Thoracic aorta (tissue), 2 donors: ENCODE measurements at regions not wholly inside any gene's neighbourhood (a gene's known extent, or its start where the extent isn't known, plus 50 kb on each side); places are given as distances from the start of the nearest gene placed in this dataset.

Experiments
- ATAC-seq: fragments of 150-250 bp; one replicate; pipeline ENCODE4 v1.8.0; 2017; ENCODE audit warnings: low read depth; ENCODE audit not compliant: insufficient number of reproducible peaks, low FRiP score
- DNase-seq: peaks from one replicate; pipeline ENCODE4 v3.0.0-alpha.2; 2020; ENCODE audit warnings: low spot score
- H3K27ac ChIP-seq, 2 donors: fragments of 200-600 bp; sonication (generic); 1 replicate in 1 of 2; 2 replicates in 1 of 2; pipeline ENCODE4 v1.5.1; 2016; ENCODE audit warnings: mild to moderate bottlenecking in 2 of 2, moderate library complexity in 2 of 2
- H3K27me3 ChIP-seq: fragments of 200-600 bp; sonication (generic); replicated peaks from 2 replicates; pipeline ENCODE4 v1.6.0; 2016; ENCODE audit warnings: mild to moderate bottlenecking; ENCODE audit not compliant: insufficient read depth
- H3K36me3 ChIP-seq: fragments of 200-600 bp; sonication (generic); one replicate; pipeline ENCODE4 v1.5.1; 2016
- H3K4me1 ChIP-seq, 2 donors: fragments of 200-600 bp; sonication (generic); 1 replicate in 1 of 2; 2 replicates in 1 of 2; pipeline versions ENCODE4 v1.5.1 to v1.6.0; 2016; ENCODE audit warnings: low read depth in 2 of 2, mild to moderate bottlenecking in 1 of 2; ENCODE audit not compliant: control insufficient read depth in 1 of 2
- H3K4me3 ChIP-seq: fragments of 200-600 bp; sonication (generic); 2 replicates; pipeline ENCODE4 v1.5.1; 2016; ENCODE audit warnings: mild to moderate bottlenecking
- H3K9me3 ChIP-seq: fragments of 200-600 bp; sonication (generic); 2 replicates; pipeline ENCODE4 v1.5.1; 2016
- TF ChIP-seq, protein P1 (sequence below): fragments of 200-600 bp; sonication (generic); IDR thresholded peaks from one replicate; pipeline ENCODE4 v1.5.1; 2019; ENCODE audit warnings: antibody characterized with exemption

DNA sequence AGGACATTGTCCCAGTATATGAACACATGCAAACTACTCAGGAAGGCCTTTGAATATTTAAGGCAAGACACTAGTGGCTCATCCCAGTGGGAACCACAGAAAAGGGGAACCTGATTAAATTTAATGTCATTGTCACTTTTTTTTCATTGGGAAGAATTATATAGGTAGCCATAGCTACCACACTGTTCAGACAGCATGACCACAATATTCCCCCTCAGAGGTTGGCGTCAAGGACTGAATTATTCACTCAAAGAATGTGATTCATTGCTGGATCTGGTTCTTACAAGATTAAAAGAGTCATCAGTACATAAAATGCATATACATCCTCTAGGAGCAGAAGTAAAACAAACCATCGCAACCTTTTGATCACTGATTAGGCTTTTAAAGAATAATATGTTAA, 92.0 kb upstream of the SMARCAD1 start:
- Histone ChIP-seq H3K27ac (no peak overlapping the region), H3K4me3 (no peak overlapping the region), H3K4me1 (no peaks in the 10 kb centered on the region), H3K36me3 (no peaks in the 10 kb centered on the region), H3K9me3 (no peaks in the 10 kb centered on the region), H3K27me3 (no peaks in the 10 kb centered on the region)
- TF ChIP-seq, protein P1, sequence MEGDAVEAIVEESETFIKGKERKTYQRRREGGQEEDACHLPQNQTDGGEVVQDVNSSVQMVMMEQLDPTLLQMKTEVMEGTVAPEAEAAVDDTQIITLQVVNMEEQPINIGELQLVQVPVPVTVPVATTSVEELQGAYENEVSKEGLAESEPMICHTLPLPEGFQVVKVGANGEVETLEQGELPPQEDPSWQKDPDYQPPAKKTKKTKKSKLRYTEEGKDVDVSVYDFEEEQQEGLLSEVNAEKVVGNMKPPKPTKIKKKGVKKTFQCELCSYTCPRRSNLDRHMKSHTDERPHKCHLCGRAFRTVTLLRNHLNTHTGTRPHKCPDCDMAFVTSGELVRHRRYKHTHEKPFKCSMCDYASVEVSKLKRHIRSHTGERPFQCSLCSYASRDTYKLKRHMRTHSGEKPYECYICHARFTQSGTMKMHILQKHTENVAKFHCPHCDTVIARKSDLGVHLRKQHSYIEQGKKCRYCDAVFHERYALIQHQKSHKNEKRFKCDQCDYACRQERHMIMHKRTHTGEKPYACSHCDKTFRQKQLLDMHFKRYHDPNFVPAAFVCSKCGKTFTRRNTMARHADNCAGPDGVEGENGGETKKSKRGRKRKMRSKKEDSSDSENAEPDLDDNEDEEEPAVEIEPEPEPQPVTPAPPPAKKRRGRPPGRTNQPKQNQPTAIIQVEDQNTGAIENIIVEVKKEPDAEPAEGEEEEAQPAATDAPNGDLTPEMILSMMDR = no peak
- DNase-seq = no peak
- ATAC-seq = no peak

DNA sequence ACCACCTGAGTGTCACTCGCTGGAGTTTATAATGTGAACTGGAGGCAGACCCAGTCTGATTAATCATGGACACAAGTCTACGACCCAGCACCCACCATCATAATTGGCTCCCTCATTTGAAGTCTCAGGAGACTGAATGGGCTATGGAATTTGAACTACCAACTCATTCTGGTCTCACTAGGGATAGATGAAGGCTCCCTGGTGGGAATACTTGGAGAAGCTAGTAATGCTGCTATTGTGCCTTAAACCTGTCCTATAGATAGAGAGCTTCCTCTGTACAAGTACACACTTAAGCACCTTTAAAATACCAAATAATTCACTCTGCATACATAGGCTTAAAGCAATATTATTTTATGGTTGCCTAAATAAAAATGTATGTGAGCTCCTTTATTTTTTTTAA, 90.8 kb upstream of the SMARCAD1 start:
- Histone ChIP-seq H3K4me1 (no peaks in the 10 kb centered on the region), H3K27ac (no peak overlapping the region), H3K27me3 (no peaks in the 10 kb centered on the region), H3K9me3 (no peaks in the 10 kb centered on the region), H3K4me3 (no peak overlapping the region), H3K36me3 (no peaks in the 10 kb centered on the region)
- ATAC-seq (no peak), DNase-seq (no peak)
- TF ChIP-seq, protein P1 = no peak

DNA sequence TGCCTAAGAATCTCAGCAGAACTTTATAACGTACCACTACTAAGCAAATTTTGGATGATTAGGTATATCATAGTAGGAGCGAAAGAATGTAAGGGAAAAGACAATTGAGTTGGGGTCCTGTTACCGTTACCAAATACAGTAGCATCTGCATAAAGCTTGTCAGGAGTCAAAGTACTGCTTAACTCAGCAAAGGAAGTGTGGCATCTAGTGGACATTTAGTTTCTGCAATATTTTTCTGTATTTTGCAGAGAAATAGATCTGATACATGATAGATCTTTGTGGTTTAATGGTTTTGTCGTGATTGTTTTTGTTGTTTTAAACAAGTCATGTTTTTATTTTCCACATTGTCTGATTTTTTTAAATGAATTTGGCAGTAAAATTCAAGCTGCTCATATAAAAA, 81.0 kb upstream of the SMARCAD1 start:
- ATAC-seq (no peak), DNase-seq (no peak)
- H3K9me3 ChIP-seq = no peaks in the 10 kb centered on the region
- TF ChIP-seq, protein P1 = no peak
- no peak overlapping the region for H3K27ac ChIP-seq
- no peak overlapping the region for H3K4me3 ChIP-seq
- no peaks in the 10 kb centered on the region for H3K4me1 ChIP-seq
- no peaks in the 10 kb centered on the region for H3K36me3 ChIP-seq
- no peaks in the 10 kb centered on the region for H3K27me3 ChIP-seq

DNA sequence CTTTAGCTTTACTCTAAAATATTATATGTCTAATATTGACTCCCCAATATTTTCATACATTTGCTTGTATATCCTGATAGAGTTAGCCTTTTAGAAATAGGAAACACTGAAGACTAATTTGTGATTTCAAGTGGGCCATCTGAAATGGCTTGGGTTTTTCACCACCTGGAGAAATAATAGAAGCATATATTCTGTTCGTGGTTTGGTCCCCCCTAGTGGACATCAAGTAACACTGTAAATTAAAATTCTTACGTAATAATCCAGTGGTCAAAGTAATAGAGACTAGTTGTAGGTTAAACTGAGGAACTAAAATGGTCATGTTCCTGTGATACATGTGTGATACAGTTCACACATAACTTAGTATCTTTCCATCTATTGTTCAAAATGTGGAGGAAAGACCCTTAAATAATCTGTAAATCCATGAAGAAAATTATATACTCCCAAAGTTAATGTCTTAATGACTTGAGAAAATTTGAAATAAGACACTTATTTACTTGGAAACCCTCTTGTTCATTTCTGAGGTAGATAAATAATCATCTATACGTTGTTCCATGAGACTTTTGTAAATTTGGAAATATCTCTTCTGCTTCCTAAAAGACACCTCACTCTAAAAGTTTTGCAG, 79.8 kb upstream of the SMARCAD1 start:
- Histone ChIP-seq H3K4me3 (no peak overlapping the region), H3K4me1 (no peaks in the 10 kb centered on the region), H3K9me3 (no peaks in the 10 kb centered on the region), H3K27me3 (no peaks in the 10 kb centered on the region), H3K27ac (no peak overlapping the region), H3K36me3 (no peaks in the 10 kb centered on the region)
- DNase-seq = no peak
- no peak for ATAC-seq
- TF ChIP-seq, protein P1 = peak; percentile 29

DNA sequence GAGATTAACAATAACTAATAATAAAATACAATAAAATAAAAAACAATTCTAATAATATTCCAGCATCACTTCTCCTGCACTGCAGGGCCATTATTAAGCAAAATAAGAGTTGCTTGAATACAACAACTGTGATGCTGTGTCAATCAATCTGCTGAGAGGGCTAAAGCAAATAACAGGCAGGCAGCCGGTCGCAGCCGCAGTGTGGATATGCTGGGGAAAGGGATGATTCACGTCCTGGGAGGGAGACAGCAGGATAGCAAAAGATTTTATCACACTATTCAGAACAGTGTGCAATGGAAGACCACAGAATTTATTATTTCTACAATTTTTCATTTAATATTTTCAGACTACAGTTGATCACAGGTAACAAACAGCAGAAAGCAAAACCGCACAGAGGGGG, 76.5 kb upstream of the SMARCAD1 start:
- TF ChIP-seq, protein P1 = no peak
- Histone ChIP-seq H3K27me3 (no peaks in the 10 kb centered on the region), H3K4me3 (no peak overlapping the region), H3K36me3 (no peaks in the 10 kb centered on the region), H3K9me3 (no peaks in the 10 kb centered on the region), H3K27ac (no peak overlapping the region), H3K4me1 (no peaks in the 10 kb centered on the region)
- ATAC-seq = no peak
- DNase-seq = no peak
